T-helper 9 cell (primary cell): ENCODE measurements at regions not wholly inside any gene's neighbourhood (a gene's known extent, or its start where the extent isn't known, plus 50 kb on each side); places are given as distances from the start of the nearest gene placed in this dataset.
A peak's percentile ranks its signal among the peaks of the same experiment; 100 is the strongest.

ENCODE experiments used
- DNase-seq: peaks from one replicate; pipeline ENCODE4 v3.0.0-alpha.2; 2020

- no peak for DNase-seq
These were observed 309.4 kb downstream of the BTG1 start for GRCh38 chr12:91836264-91836663.

- no peak for DNase-seq
These were observed 310.0 kb downstream of the BTG1 start for GRCh38 chr12:91835693-91836092.

- DNase-seq = no peak
These were observed 311.8 kb downstream of the BTG1 start for GRCh38 chr12:91833780-91834359.

GRCh38 chr12:91825999-91826398, 319.6 kb downstream of the BTG1 start:
- DNase-seq = no peak

GRCh38 chr12:91824991-91825390, 320.7 kb downstream of the BTG1 start:
- DNase-seq = no peak

- DNase-seq = no peak
These were observed 326.6 kb downstream of the BTG1 start for GRCh38 chr12:91819132-91819447.

- DNase-seq = no peak
These were observed 327.2 kb downstream of the BTG1 start for GRCh38 chr12:91818227-91819131.

- no peak for DNase-seq
These were observed 328.1 kb downstream of the BTG1 start for GRCh38 chr12:91817517-91817916.

- no peak for DNase-seq
These were observed 331.9 kb downstream of the BTG1 start for GRCh38 chr12:91813701-91814100.

GRCh38 chr12:91811481-91812287, 334.0 kb downstream of the BTG1 start:
- peak; percentile 67 for DNase-seq

GRCh38 chr12:91810531-91811451, 334.9 kb downstream of the BTG1 start:
- no peak for DNase-seq

- no peak for DNase-seq
These were observed 335.6 kb downstream of the BTG1 start for GRCh38 chr12:91810077-91810476.

- DNase-seq = no peak
These were observed 340.6 kb downstream of the BTG1 start for GRCh38 chr12:91805031-91805430.

- no peak for DNase-seq
These were observed 341.1 kb downstream of the BTG1 start for GRCh38 chr12:91804533-91804932.

GRCh38 chr12:91801048-91801447, 344.6 kb downstream of the BTG1 start:
- no peak for DNase-seq

GRCh38 chr12:91793676-91794075, 352.0 kb downstream of the BTG1 start:
- no peak for DNase-seq

GRCh38 chr12:91792597-91792996, 353.0 kb downstream of the BTG1 start:
- DNase-seq = no peak

GRCh38 chr12:91786499-91787272, 359.0 kb downstream of the BTG1 start:
- no peak for DNase-seq

GRCh38 chr12:91785655-91786498, 359.8 kb downstream of the BTG1 start:
- no peak for DNase-seq

- no peak for DNase-seq
These were observed 364.5 kb downstream of the BTG1 start for GRCh38 chr12:91781114-91781513.

- peak; percentile 7 for DNase-seq
These were observed 366.7 kb downstream of the BTG1 start for GRCh38 chr12:91778938-91779400.
